ENCODE measurements at regions not wholly inside any gene's neighbourhood (a gene's known extent, or its start where the extent isn't known, plus 50 kb on each side); places are given as distances from the start of the nearest gene placed in this dataset.

DNA sequence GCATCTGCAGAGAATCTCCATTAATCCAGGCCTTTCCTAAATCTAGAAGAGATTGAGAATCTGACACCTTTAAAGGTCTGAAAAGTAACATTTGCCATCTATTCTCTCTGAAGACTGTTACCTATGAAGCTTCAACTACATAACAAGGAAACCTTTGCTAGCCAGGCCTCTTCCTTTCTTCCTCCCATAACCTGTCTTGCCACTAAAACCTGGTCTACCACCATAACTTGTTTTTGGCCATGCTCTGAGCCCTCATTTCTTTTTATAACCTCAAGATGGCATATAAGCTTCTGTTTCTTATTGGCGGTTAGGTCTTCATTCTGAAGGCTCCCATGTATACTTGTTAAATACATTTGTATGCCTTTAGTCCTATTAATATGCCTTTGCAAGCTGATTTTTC is 348.4 kb upstream of the MEOX2 start:
- Mint-ChIP-seq H3K9me3 (peaks cover 11% of the 10 kb centered on the region), H3K36me3 (no peaks in the 10 kb centered on the region), H3K4me1 (ENCODE audit: low read depth in 2 of 2) (no peaks in the 10 kb centered on the region), H3K4me3 (no peak overlapping the region), H3K27ac (no peak overlapping the region), H3K27me3 (peaks cover 0 to 4% of the 10 kb centered on the region in 2 donors)
- ATAC-seq (no peak), DNase-seq (ENCODE audit: low spot score) (no peak)

DNA sequence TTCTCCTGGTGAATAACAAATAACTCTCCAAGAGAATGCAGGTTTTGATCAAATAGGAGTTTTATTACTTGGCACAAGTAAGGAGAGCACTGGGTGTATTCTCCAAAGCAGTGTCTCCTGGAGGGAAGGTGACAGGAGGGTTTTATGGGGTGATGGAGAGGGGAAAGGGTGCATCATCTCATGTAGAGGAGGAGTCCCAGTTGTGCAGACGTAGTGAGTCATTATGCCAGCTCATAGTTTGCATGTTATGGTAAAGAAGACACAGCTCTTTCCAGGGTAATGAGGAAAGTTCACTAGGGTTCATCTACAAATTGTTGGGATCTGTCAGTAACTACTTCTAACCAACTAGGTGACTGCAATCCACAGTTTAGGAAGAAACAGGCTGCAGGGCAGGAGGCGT is 347.9 kb upstream of the MEOX2 start:
- H3K27ac Mint-ChIP-seq = no peak overlapping the region
- H3K4me1 Mint-ChIP-seq (ENCODE audit: low read depth in 2 of 2) = no peaks in the 10 kb centered on the region
- no peak for DNase-seq (ENCODE audit: low spot score)
- H3K9me3 Mint-ChIP-seq = peaks cover 11% of the 10 kb centered on the region
- peaks cover 0 to 4% of the 10 kb centered on the region in 2 donors for H3K27me3 Mint-ChIP-seq
- no peak for ATAC-seq
- H3K4me3 Mint-ChIP-seq = no peak overlapping the region
- no peaks in the 10 kb centered on the region for H3K36me3 Mint-ChIP-seq

DNA sequence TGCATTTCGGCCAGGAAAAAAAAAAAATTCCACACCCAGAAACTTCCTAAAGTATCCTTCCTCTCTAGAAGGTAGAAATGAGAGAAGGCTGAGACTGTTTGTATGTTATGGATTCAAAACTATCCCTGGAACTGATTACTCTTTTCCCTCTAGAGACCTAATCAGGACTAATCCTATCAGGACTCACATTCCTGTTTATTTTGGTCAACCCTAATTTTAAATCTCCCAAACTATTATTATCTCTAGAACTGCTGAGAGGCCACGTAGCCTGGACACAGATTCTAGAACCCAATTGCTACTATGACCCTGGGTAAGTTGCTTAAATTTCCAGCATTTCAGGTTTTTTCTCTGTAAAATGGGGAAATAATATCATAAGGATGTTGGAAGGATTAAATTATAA is 346.8 kb upstream of the MEOX2 start:
- ATAC-seq (no peak), DNase-seq (ENCODE audit: low spot score) (no peak)
- H3K27ac Mint-ChIP-seq = no peak overlapping the region
- H3K4me3 Mint-ChIP-seq = no peak overlapping the region
- no peaks in the 10 kb centered on the region for H3K4me1 Mint-ChIP-seq (ENCODE audit: low read depth in 2 of 2)
- H3K36me3 Mint-ChIP-seq = no peaks in the 10 kb centered on the region
- H3K27me3 Mint-ChIP-seq = peaks cover 0 to 4% of the 10 kb centered on the region in 2 donors
- H3K9me3 Mint-ChIP-seq = peaks cover 11% of the 10 kb centered on the region

DNA sequence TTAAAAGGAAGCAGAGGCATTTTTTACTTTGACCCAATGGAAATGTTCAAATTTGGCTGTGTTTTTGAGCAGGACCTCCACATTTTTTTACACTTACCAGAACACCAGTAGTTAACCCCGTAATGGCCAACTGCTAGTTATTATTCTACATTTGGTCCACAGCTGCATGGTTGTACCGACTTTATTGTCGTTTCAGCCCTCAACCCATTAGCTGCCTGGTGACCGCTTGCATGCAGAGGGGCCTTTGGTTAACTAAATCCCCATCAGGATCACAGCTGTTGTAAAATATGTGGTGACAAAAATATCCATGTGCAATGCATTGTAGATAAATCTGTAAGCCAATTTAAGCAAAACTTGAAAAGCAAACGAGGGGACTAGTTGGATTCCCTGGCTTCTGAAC is 342.2 kb upstream of the MEOX2 start:
- no peaks in the 10 kb centered on the region for H3K36me3 Mint-ChIP-seq
- no peak for DNase-seq (ENCODE audit: low spot score)
- no peaks in the 10 kb centered on the region for H3K4me1 Mint-ChIP-seq (ENCODE audit: low read depth in 2 of 2)

DNA sequence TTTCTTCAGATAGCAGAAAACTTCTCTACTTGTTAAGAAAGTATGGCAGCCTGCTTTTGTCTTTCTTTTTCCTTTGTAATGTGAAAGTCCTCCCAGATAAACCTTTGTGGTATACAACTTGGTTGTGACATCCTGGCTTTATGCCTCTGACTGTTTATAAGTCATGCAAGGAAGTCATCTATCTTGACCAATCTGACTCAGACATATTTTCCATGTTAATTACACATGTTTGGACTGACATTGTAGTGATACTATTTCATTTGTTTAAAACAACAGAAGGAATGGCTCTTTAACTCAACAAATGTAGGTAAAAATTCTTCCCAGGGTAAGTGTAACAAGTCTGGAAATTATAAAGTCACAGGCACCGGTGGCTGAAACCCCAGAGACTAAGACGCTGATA is 341.6 kb upstream of the MEOX2 start:
- ATAC-seq (no peak), DNase-seq (ENCODE audit: low spot score) (no peak)
- no peak overlapping the region for H3K4me3 Mint-ChIP-seq
- H3K27me3 Mint-ChIP-seq = no peaks in the 10 kb centered on the region
- no peaks in the 10 kb centered on the region for H3K9me3 Mint-ChIP-seq
- no peaks in the 10 kb centered on the region for H3K4me1 Mint-ChIP-seq (ENCODE audit: low read depth in 2 of 2)
- H3K36me3 Mint-ChIP-seq = no peaks in the 10 kb centered on the region
- no peak overlapping the region for H3K27ac Mint-ChIP-seq

More for the DNA sequence above, 342.2 kb upstream of the MEOX2 start:
- no peaks in the 10 kb centered on the region for H3K27me3 Mint-ChIP-seq
- ATAC-seq = no peak
- no peak overlapping the region for H3K4me3 Mint-ChIP-seq
- no peaks in the 10 kb centered on the region for H3K9me3 Mint-ChIP-seq
- no peak overlapping the region for H3K27ac Mint-ChIP-seq

DNA sequence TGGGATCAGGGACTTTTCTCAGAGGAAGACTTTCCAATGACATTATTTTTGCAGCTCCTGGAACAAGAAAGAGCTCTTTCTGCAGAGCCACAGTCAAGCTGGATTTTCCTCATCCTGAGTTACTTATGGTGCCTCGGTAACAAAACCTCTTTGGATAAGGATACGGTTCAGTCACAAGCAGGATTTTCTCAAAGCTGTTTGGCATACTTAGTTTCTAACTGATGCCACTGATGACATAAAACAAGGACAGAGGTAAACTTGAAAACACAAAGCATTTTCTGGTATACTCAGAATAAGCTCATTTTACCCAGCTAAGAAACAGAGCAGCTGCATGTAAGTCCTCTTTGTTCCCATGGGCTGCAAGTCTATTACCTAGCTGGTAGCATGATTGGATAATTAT is 340.9 kb upstream of the MEOX2 start:
- no peaks in the 10 kb centered on the region for H3K27me3 Mint-ChIP-seq
- no peak overlapping the region for H3K27ac Mint-ChIP-seq
- H3K36me3 Mint-ChIP-seq = no peaks in the 10 kb centered on the region
- H3K4me1 Mint-ChIP-seq (ENCODE audit: low read depth in 2 of 2) = no peaks in the 10 kb centered on the region
- ATAC-seq (no peak), DNase-seq (ENCODE audit: low spot score) (no peak)
- no peak overlapping the region for H3K4me3 Mint-ChIP-seq
- no peaks in the 10 kb centered on the region for H3K9me3 Mint-ChIP-seq

DNA sequence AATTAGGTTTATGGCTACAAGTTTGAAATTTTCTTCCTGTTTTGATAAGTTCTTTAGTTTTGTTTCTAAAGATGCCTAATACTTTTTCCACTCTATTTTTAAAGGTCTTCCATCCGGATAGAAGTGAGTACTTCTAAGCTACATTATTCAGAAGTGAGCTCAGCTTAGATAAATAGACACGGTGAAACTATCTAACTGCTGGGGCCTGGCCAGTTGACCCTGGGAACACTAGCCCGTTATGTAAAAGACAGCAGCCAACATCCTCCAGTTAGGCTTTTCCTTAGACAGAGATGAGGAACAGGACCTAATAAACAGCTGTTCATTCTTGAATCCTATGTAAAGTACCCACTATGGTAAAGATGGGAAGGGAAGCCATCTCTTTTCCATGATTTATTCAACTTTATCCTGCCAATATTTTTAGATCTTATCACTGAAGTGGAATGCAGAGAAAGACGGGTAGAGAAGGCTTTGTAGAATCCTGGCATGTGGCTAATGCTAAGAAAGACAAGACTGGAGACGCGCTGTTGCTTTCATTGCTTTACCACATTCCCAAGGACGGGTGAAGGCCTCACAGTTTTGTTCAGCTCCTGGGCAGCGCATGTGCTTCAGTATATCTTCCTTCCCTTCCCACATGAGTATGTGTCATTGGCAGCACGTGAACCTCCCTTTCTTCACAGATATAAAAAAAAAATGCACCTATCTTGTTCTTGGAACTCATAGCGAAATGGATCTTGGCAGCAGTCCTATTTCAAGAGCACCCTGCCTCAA is 340.0 kb upstream of the MEOX2 start:
- Mint-ChIP-seq H3K27me3 (no peaks in the 10 kb centered on the region), H3K4me3 (no peak overlapping the region), H3K9me3 (no peaks in the 10 kb centered on the region), H3K4me1 (ENCODE audit: low read depth in 2 of 2) (no peaks in the 10 kb centered on the region), H3K36me3 (no peaks in the 10 kb centered on the region), H3K27ac (no peak overlapping the region)
- ATAC-seq = no peak
- DNase-seq (ENCODE audit: low spot score) = no peak

DNA sequence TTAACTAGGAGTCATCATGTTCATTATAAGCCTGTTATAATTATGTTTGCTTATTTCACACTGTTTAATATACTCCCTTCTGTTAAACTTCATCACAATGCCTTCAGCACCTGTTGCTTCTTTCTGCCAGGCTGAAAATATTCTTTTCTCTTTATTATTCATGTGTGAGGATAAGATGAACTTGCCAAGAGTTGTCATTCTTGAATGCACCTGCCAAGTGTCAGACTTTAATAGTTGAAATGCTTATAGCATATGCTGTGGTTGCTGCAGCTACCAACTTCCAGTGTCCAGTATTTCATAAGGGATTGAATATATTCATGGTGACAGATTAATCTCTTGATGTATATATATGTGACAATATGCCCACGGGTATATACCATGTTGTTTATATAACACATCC is 339.2 kb upstream of the MEOX2 start:
- Mint-ChIP-seq H3K4me3 (no peak overlapping the region), H3K27me3 (no peaks in the 10 kb centered on the region), H3K9me3 (peaks cover 2% of the 10 kb centered on the region), H3K36me3 (no peaks in the 10 kb centered on the region), H3K27ac (no peak overlapping the region), H3K4me1 (ENCODE audit: low read depth in 2 of 2) (no peaks in the 10 kb centered on the region)
- ATAC-seq (no peak), DNase-seq (ENCODE audit: low spot score) (no peak)

DNA sequence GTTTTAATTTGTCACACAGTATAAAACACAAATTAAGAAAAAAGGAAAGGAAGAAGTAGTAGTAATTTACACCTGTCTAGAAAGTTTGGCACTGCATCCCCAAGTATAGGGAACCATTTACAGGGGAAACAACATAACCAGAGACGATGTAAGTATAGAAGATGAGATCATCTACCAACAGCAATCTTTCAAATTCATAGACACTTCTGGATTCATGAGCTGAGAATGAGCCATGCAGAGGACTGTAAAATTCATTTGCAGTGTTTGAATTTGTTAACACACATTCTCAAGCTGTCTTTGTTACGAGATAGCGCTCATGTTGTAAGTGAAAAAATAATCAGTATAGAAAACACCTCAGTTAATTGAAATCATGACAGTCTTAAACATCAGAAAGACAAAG is 337.0 kb upstream of the MEOX2 start:
- no peaks in the 10 kb centered on the region for H3K36me3 Mint-ChIP-seq
- H3K27ac Mint-ChIP-seq = no peak overlapping the region
- H3K4me1 Mint-ChIP-seq (ENCODE audit: low read depth in 2 of 2) = no peaks in the 10 kb centered on the region
- no peak overlapping the region for H3K4me3 Mint-ChIP-seq
- peaks cover 3% of the 10 kb centered on the region for H3K9me3 Mint-ChIP-seq
- no peaks in the 10 kb centered on the region for H3K27me3 Mint-ChIP-seq
- DNase-seq (ENCODE audit: low spot score) (no peak), ATAC-seq (no peak)

DNA sequence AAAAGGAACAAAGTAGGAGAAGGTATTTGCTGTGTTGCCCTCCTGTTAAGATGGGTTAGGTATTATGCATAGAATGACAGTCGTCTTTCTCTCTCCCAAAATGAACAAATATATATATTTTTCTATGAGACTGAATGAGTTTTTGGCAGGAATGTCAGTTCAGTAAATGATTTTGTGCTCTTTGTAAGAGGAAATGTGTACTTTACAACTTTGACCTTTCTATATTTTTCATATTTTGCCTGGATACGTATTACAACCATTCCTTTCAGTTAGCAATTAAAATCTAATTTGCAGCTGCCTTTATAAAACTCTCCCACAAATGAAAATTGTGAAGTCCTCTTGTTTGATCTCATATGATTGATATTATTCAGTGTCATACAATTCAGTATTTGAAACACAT is 336.6 kb upstream of the MEOX2 start:
- Mint-ChIP-seq H3K4me3 (no peak overlapping the region), H3K4me1 (ENCODE audit: low read depth in 2 of 2) (no peaks in the 10 kb centered on the region), H3K27me3 (no peaks in the 10 kb centered on the region), H3K27ac (no peak overlapping the region), H3K36me3 (no peaks in the 10 kb centered on the region), H3K9me3 (peaks cover 3% of the 10 kb centered on the region)
- no peak for DNase-seq (ENCODE audit: low spot score)
- ATAC-seq = no peak

DNA sequence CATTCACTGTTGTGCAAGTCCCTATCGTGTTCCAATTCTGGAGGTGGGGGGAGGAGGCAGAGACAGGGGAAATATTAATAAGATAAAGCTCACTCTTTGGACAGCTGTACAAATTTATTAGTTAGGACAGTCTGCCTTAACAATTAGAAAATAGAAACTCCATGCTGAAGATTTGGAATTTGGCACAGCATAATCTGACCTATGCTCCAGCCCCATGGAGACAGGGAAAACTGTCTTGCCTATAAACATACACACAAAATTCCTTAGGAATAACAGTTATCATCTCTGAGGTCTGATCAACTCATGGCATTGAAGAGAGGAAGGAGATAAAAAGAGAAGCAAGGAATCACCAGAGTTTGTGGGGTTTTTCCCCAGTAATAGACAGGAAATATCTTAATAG is 335.4 kb upstream of the MEOX2 start:
- Mint-ChIP-seq H3K27me3 (no peaks in the 10 kb centered on the region), H3K4me3 (no peak overlapping the region), H3K36me3 (no peaks in the 10 kb centered on the region), H3K4me1 (ENCODE audit: low read depth in 2 of 2) (no peaks in the 10 kb centered on the region), H3K27ac (no peak overlapping the region), H3K9me3 (peaks cover 3% of the 10 kb centered on the region)
- no peak for ATAC-seq
- no peak for DNase-seq (ENCODE audit: low spot score)

DNA sequence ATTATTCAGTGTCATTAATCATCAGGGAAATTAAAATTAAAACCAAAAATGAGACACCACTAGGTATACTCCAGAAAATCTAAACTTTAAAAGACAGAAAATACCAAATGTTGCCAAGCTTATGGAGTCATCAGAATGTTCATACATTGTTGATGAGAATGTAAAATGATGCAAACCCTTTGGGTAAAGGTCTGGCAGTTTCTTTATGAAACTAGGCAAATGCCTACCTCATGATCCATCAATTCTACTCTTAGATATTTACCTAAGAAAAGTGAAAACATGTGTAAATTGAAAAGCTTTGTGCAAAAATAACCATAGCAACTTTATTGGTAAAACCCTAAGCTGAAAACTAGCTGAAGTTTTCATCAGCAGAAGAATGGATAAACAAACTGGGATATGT is 329.5 kb upstream of the MEOX2 start:
- H3K27me3 Mint-ChIP-seq = no peaks in the 10 kb centered on the region
- DNase-seq (ENCODE audit: low spot score) (no peak), ATAC-seq (no peak)
- no peaks in the 10 kb centered on the region for H3K36me3 Mint-ChIP-seq
- H3K9me3 Mint-ChIP-seq = peaks cover 7% of the 10 kb centered on the region
- no peak overlapping the region for H3K4me3 Mint-ChIP-seq
- no peak overlapping the region for H3K27ac Mint-ChIP-seq
- H3K4me1 Mint-ChIP-seq (ENCODE audit: low read depth in 2 of 2) = no peaks in the 10 kb centered on the region

DNA sequence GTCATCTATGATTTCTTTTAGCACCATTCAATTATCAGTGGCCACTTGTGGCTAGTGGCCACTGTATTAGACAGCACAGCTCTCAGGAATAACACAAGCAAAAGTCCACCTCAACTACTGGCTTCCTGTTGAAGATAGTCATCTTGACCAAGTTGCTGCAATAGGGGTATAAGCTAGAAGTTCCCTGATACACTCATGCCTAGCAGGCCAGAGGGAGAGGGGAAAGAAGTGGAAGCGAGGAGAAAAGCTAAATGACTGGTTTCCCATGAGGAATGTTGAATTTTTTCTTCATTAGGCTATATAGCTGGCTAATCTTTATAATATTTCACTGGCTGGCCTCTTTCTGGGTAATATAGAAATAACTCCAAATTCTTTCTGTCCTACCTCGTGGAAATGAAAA is 327.5 kb upstream of the MEOX2 start:
- Mint-ChIP-seq H3K27me3 (no peaks in the 10 kb centered on the region), H3K9me3 (peaks cover 5% of the 10 kb centered on the region), H3K27ac (no peak overlapping the region), H3K4me3 (no peak overlapping the region), H3K4me1 (ENCODE audit: low read depth in 2 of 2) (no peaks in the 10 kb centered on the region), H3K36me3 (no peaks in the 10 kb centered on the region)
- DNase-seq (ENCODE audit: low spot score) (no peak), ATAC-seq (no peak)

DNA sequence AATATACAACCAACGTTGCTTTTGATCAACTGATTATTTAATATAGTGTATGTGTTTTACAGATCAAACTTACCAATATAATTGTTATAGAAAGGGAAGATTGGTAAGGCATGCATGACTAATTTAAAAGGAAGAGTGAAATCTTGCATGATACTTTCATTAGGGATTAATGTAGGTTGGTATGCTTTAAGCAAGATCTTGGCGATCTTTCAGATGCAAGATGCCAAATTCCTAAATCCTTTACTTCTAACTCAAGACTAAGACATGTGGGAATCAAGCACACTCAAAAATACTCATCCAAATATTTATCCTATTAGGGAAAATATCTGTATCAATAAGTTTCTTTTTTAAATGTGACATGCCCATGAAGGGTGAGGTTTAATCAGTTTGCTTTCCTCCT is 321.4 kb upstream of the MEOX2 start:
- H3K36me3 Mint-ChIP-seq = no peaks in the 10 kb centered on the region
- H3K27ac Mint-ChIP-seq = no peak overlapping the region
- peaks cover 8% of the 10 kb centered on the region for H3K9me3 Mint-ChIP-seq
- H3K4me1 Mint-ChIP-seq (ENCODE audit: low read depth in 2 of 2) = no peaks in the 10 kb centered on the region
- ATAC-seq (no peak), DNase-seq (ENCODE audit: low spot score) (no peak)
- H3K27me3 Mint-ChIP-seq = no peaks in the 10 kb centered on the region
- H3K4me3 Mint-ChIP-seq = no peak overlapping the region

DNA sequence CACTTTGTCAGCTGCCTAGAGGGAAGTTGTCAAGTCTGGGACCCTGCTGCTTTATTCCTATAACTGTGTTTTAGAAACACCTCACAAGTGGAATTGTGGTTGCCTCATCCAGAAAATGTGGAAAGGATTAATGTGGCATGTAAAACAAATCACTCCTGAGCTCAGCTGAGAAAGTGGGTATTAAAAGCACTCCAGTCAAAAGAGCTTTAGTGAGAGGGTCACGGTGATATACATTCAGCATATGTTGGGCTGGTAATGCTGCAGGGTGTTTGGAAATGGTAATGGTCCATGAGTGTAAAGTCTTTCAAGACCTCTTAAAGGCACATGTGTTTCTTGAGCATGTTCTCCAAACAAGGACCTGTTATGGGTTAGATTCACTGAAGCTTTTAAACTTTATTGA is 318.2 kb upstream of the MEOX2 start:
- H3K9me3 Mint-ChIP-seq = peaks cover 7% of the 10 kb centered on the region
- H3K4me3 Mint-ChIP-seq = no peak overlapping the region
- no peak for DNase-seq (ENCODE audit: low spot score)

More for the DNA sequence above, 318.2 kb upstream of the MEOX2 start:
- Mint-ChIP-seq H3K27me3 (no peaks in the 10 kb centered on the region), H3K4me1 (ENCODE audit: low read depth in 2 of 2) (no peaks in the 10 kb centered on the region), H3K36me3 (no peaks in the 10 kb centered on the region), H3K27ac (no peak overlapping the region)
- ATAC-seq = no peak
